IPS-NIHi11 (cell line): ENCODE measurements at regions not wholly inside any gene's neighbourhood (a gene's known extent, or its start where the extent isn't known, plus 50 kb on each side); places are given as distances from the start of the nearest gene placed in this dataset.
"Not testable (repeated sequence)": the region's sequence is repeated elsewhere in the genome, so short reads cannot be mapped to it uniquely, and the experiment has no call there.

Experiments used
- DNase-seq: peaks from one replicate; pipeline ENCODE4 v3.0.0; 2012; ENCODE audit warnings: mixed read lengths, low spot score

GRCh38 chr18:24561369-24561965, 101.0 kb downstream of the HRH4 start:
- no peak for DNase-seq

DNA sequence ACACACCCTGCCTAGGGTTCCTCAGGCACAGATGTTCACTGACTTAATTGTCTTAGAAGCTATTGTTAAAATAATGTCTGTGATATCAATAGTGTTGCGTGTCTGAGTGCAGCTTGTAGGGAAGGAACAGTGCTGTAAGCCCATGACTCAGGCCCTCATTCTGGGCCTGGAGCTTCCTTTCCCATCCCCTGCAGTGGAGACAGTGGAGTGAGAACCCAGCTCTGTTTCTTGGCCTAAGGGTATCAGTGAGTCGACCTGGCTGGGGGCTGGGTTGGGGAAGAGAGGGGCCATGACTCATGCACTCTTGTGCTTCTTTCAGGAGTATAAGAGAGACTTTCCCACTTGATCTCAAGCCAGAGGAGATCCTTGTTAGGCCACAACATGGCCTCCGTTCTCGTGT, 106.8 kb downstream of the HRH4 start:
- no peak for DNase-seq

- no peak for DNase-seq
Measured at GRCh38 chr18:24570716-24571115, 110.3 kb downstream of the HRH4 start.

- no peak for DNase-seq
Measured at GRCh38 chr18:24582771-24583170, 122.3 kb downstream of the HRH4 start.

GRCh38 chr18:24584205-24584604, 123.8 kb downstream of the HRH4 start:
- no peak for DNase-seq

GRCh38 chr18:24584813-24585212, 124.4 kb downstream of the HRH4 start:
- no peak for DNase-seq

DNA sequence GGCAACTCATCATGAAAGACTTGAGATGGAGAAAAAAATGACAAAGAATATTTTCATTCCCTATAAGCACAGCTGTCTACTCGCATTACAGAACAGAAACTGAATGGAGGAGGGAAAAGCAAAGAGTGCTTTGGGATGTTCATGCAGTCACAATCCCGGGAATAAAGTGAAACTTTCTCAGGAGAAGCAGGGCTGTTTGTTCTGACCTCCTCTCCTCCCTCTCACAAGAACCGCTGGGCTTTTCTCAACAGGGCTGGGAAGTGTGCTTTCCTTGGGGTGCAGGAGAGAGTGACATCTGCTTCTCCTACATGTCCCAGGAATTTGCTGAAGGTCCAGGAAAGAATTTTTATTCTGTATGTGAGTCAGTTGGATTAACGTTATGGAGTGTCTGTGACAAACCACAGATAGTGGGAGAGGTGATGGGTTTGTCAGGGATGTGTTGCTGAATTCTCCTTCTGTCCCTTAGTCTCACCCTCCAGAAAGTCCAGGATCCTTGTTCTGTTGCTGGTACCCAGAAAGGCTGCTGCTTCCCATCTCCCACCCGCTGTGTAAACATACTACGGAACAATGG, 125.6 kb downstream of the HRH4 start:
- DNase-seq: no peak

GRCh38 chr18:24586662-24587360, 126.4 kb downstream of the HRH4 start:
- no peak for DNase-seq

DNA sequence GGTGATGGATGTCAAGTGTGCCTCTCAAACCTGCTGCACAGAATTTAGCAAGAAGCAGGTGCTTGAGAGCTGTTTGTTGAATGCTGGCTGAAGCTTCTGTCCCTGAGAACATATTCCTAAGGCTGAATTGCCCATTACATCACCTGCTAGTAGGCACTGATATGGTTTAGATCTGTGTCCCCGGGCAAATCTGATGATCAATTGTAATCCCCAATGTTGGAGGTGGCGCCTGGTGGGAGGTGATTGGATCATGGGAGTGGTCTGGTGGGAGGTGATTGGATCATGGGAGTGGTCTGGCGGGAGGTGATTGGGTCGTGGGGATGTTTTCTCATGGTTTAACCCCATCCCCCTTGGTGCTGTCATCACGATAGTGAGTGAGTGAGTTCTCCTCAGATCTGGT, 128.0 kb downstream of the HRH4 start:
- no peak for DNase-seq

GRCh38 chr18:24590946-24591345, 130.5 kb downstream of the HRH4 start:
- DNase-seq: no peak

- DNase-seq: no peak
Measured at GRCh38 chr18:24593401-24593800, 133.0 kb downstream of the HRH4 start.

DNA sequence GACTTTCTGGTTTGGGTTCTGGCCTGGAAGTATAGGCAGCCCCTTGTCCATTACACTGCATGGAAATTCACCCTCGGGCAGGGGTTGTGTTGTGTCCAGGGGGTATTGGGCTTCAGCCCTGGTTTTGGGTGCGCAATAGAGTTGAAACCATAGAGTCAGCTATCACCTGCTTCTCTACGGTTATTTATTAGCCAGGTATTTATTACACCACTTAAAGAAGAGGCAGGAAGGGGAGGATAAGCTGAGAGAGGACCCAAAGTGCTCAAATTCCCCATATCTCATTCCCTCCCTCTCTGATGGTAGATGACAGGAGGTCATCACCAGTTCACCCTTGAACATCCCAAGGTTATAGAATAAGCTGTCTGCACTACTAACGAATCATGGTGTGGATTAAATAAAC, 133.4 kb downstream of the HRH4 start:
- DNase-seq: no peak

- DNase-seq: no peak
Measured at GRCh38 chr18:24595561-24596031, 135.2 kb downstream of the HRH4 start.

GRCh38 chr18:24600076-24600654, 139.7 kb downstream of the HRH4 start:
- DNase-seq: peak; percentile 55

DNA sequence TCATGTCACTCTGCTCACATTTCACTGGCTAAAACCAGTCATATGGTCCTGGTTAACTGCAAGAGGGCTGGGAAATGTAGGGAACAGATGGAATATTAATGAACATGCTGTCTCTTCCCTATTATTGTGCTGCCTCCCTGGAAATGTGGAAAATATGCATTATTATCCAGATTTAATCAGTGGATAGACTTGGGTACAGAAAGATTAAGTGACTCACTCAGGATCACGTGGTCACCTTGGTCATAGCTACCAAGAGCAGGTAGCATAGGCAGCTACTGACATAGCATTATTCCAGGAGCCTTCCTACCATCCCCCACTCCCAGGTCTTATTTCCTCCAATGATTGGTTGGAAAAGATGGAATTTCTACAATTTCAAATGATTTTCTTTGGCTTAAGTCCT, 141.1 kb downstream of the HRH4 start:
- DNase-seq: no peak

GRCh38 chr18:24602201-24602600, 141.8 kb downstream of the HRH4 start:
- no peak for DNase-seq

DNA sequence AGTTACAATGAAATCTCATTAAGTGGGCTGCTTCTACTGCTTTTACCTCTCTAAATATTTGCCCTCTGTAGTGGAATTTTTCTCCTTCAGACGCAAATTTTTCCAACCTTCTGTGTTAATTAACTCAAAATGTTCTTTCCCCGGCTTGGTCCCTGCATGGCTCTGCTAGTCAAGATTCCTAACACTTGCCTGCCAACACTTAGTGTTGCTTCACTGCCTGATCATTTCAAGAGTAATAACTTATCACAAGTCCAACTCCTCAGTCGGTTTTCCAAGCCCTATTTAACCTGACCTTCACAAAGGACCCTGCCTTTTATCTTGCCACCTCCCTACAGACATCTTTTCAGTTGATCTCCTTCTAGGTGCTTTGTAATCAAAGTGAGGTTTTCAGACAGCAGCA, 142.7 kb downstream of the HRH4 start:
- DNase-seq: no peak

DNA sequence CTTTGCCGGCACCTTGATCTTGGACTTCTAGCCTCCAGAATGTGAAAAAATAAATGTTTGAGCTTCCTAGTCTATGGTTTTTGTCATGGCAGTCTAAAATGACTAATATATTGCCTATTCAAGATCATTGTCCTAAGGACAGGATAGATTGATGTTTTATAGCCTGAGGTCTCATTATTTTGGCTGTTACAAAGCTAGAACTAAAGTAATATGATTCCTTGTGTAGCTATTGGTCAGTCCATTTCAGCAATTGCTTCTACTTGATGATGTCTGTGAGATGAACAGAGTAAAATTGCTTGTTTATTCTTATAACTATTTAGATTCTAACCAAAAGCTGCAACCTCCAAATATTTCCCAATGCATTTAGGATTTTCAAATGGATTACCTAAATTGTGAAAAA, 145.0 kb downstream of the HRH4 start:
- DNase-seq: no peak

DNA sequence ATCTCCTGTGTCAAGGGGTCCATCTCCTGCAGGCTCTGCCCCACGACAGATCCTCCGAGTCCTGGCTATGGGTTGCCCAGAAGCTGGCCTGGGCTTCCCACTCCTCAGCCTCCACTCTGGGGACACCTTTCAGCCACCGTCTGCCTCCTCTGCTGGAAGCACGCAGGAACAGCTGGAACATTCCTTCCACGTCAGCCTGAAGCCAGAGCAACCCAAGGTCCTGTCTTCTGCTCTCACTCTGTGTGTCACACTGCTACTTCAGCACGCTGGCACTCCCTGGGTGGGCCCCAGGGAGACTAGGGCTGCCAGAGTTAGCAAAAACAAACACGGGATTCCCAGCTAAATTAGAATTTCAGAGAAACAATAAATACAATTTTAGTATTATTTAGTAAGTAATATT, 148.8 kb downstream of the HRH4 start:
- DNase-seq: no peak

DNA sequence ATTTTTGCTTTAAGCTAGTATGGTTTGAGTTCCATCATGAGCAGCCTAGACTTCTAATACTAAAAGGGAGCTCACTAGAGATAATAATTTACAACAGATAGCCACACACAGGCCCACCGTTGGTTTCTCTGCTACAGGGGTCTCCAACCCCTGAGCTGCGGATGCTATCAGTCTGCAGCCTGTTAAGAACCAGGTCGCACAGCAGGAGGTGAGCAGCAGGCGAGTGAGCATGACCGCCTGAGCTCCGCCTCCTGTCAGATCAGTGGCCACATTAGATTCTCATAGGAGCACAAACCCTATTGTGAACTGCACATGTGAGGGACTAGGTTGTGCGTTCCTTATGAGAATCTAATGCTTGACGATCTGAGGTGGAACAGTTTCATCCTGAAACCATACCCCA, 150.6 kb downstream of the HRH4 start:
- DNase-seq: no peak

GRCh38 chr18:24613896-24614640, 153.6 kb downstream of the HRH4 start:
- DNase-seq: no peak

- no peak for DNase-seq
Measured at GRCh38 chr18:24616653-24617052, 156.2 kb downstream of the HRH4 start.

DNA sequence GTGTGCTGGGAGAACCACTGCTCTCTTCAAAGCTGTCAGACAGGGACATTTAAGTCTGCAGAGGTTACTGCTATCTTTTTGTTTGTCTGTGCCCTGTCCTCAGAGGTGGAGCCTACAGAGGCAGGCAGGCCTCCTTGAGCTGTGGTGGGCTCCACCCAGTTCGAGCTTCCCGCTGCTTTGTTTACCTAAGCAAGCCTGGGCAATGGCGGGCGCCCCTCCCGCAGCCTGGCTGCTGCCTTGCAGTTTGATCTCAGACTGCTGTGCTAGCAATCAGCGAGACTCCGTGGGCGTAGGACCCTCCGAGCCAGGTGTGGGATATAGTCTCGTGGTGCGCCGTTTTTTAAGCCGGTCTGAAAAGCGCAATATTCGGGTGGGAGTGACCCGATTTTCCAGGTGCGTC, 164.0 kb downstream of the HRH4 start:
- DNase-seq: not testable (repeated sequence)
